GM19467 (cell line): ENCODE measurements at regions not wholly inside any gene's neighbourhood (a gene's known extent, or its start where the extent isn't known, plus 50 kb on each side); places are given as distances from the start of the nearest gene placed in this dataset.
"Not testable (repeated sequence)": the region's sequence is repeated elsewhere in the genome, so short reads cannot be mapped to it uniquely, and the experiment has no call there.

ENCODE experiments used
- ATAC-seq: cut with Tn5 transposase; IDR thresholded peaks from one replicate; pipeline ENCODE4 v1.9.1; 2021; ENCODE audit warnings: mild to moderate bottlenecking, moderate library complexity; ENCODE audit not compliant: unreplicated experiment

GRCh38 chr1:79959635-79960034, 953.1 kb upstream of the ADGRL4 start:
- ATAC-seq = no peak

GRCh38 chr1:79955966-79956365, 949.4 kb upstream of the ADGRL4 start:
- ATAC-seq = no peak

GRCh38 chr1:79950511-79950910, 944.0 kb upstream of the ADGRL4 start:
- ATAC-seq = no peak

- ATAC-seq = no peak
These were observed 938.9 kb upstream of the ADGRL4 start for GRCh38 chr1:79945391-79945790.

GRCh38 chr1:79929356-79929755, 922.8 kb upstream of the ADGRL4 start:
- ATAC-seq = no peak

GRCh38 chr1:79928901-79929300, 922.4 kb upstream of the ADGRL4 start:
- ATAC-seq = no peak

- ATAC-seq = no peak
These were observed 914.6 kb upstream of the ADGRL4 start for GRCh38 chr1:79920960-79921669.

GRCh38 chr1:79914896-79915295, 908.4 kb upstream of the ADGRL4 start:
- ATAC-seq = no peak

- no peak for ATAC-seq
These were observed 906.3 kb upstream of the ADGRL4 start for GRCh38 chr1:79912813-79913212.

GRCh38 chr1:79903321-79903720, 896.8 kb upstream of the ADGRL4 start:
- ATAC-seq = no peak

GRCh38 chr1:79902418-79902817, 895.9 kb upstream of the ADGRL4 start:
- no peak for ATAC-seq

- no peak for ATAC-seq
These were observed 893.4 kb upstream of the ADGRL4 start for GRCh38 chr1:79899914-79900313.

GRCh38 chr1:79896140-79896539, 889.6 kb upstream of the ADGRL4 start:
- no peak for ATAC-seq

- no peak for ATAC-seq
These were observed 889.0 kb upstream of the ADGRL4 start for GRCh38 chr1:79895573-79895972.

GRCh38 chr1:79894129-79894528, 887.6 kb upstream of the ADGRL4 start:
- not testable (repeated sequence) for ATAC-seq

GRCh38 chr1:79887059-79887458, 880.5 kb upstream of the ADGRL4 start:
- ATAC-seq = no peak

- ATAC-seq = no peak
These were observed 878.6 kb upstream of the ADGRL4 start for GRCh38 chr1:79885101-79885500.

- ATAC-seq = no peak
These were observed 870.6 kb upstream of the ADGRL4 start for GRCh38 chr1:79877086-79877485.

- no peak for ATAC-seq
These were observed 868.7 kb upstream of the ADGRL4 start for GRCh38 chr1:79875187-79875586.

GRCh38 chr1:79874289-79874688, 867.8 kb upstream of the ADGRL4 start:
- no peak for ATAC-seq

GRCh38 chr1:79859212-79859948, 852.9 kb upstream of the ADGRL4 start:
- no peak for ATAC-seq

GRCh38 chr1:79852004-79852403, 845.5 kb upstream of the ADGRL4 start:
- no peak for ATAC-seq
